IPS-18c (cell line): ENCODE measurements at regions not wholly inside any gene's neighbourhood (a gene's known extent, or its start where the extent isn't known, plus 50 kb on each side); places are given as distances from the start of the nearest gene placed in this dataset.
"Not testable (repeated sequence)": the region's sequence is repeated elsewhere in the genome, so short reads cannot be mapped to it uniquely, and the experiment has no call there.

Source experiments
- H3K4me3 ChIP-seq: 2 replicates; pipeline ENCODE4 v1.7.0; 2013; ENCODE audit warnings: low read depth, mild to moderate bottlenecking, low read length, moderate library complexity; ENCODE audit not compliant: insufficient read depth
- H3K9me3 ChIP-seq: one replicate; pipeline ENCODE4 v1.6.1; 2013; ENCODE audit warnings: mild to moderate bottlenecking, low read length, moderate library complexity; ENCODE audit not compliant: control insufficient read depth, insufficient read depth

- Histone ChIP-seq H3K9me3 (peaks cover 2% of the 10 kb centered on the region), H3K4me3 (no peak overlapping the region)
These were observed 118.6 kb downstream of the DLEU7 start for GRCh38 chr13:50724913-50725312.

GRCh38 chr13:50726164-50726563 is 117.3 kb downstream of the DLEU7 start:
- peaks cover 2% of the 10 kb centered on the region for H3K9me3 ChIP-seq
- H3K4me3 ChIP-seq: no peak overlapping the region

- H3K4me3 ChIP-seq: no peak overlapping the region
These were observed 114.3 kb downstream of the DLEU7 start for GRCh38 chr13:50729177-50729576.

GRCh38 chr13:50730496-50731351 is 112.8 kb downstream of the DLEU7 start:
- Histone ChIP-seq H3K4me3 (no peak overlapping the region), H3K9me3 (peaks cover 2% of the 10 kb centered on the region)

More at GRCh38 chr13:50729177-50729576, 114.3 kb downstream of the DLEU7 start:
- peaks cover 2% of the 10 kb centered on the region for H3K9me3 ChIP-seq

- peaks cover 2% of the 10 kb centered on the region for H3K9me3 ChIP-seq
- no peak overlapping the region for H3K4me3 ChIP-seq
These were observed 112.1 kb downstream of the DLEU7 start for GRCh38 chr13:50731400-50731799.

- no peak overlapping the region for H3K4me3 ChIP-seq
- peaks cover 2% of the 10 kb centered on the region for H3K9me3 ChIP-seq
These were observed 110.8 kb downstream of the DLEU7 start for GRCh38 chr13:50732712-50733111.

GRCh38 chr13:50733392-50733791 is 110.1 kb downstream of the DLEU7 start:
- Histone ChIP-seq H3K9me3 (peaks cover 2% of the 10 kb centered on the region), H3K4me3 (no peak overlapping the region)

- no peak overlapping the region for H3K4me3 ChIP-seq
- no peaks in the 10 kb centered on the region for H3K9me3 ChIP-seq
These were observed 108.4 kb downstream of the DLEU7 start for GRCh38 chr13:50735071-50735470.

- no peak overlapping the region for H3K4me3 ChIP-seq
These were observed 103.3 kb downstream of the DLEU7 start for GRCh38 chr13:50740052-50740741.

GRCh38 chr13:50742353-50742752 is 101.1 kb downstream of the DLEU7 start:
- Histone ChIP-seq H3K9me3 (no peaks in the 10 kb centered on the region), H3K4me3 (no peak overlapping the region)

More at GRCh38 chr13:50740052-50740741, 103.3 kb downstream of the DLEU7 start:
- no peaks in the 10 kb centered on the region for H3K9me3 ChIP-seq

GRCh38 chr13:50742968-50743367 is 100.5 kb downstream of the DLEU7 start:
- Histone ChIP-seq H3K4me3 (no peak overlapping the region), H3K9me3 (no peaks in the 10 kb centered on the region)

GRCh38 chr13:50744116-50744660 is 99.3 kb downstream of the DLEU7 start:
- H3K9me3 ChIP-seq: no peaks in the 10 kb centered on the region

GRCh38 chr13:50745542-50746115 is 97.9 kb downstream of the DLEU7 start:
- no peaks in the 10 kb centered on the region for H3K9me3 ChIP-seq
- H3K4me3 ChIP-seq: no peak overlapping the region

More at GRCh38 chr13:50744116-50744660, 99.3 kb downstream of the DLEU7 start:
- H3K4me3 ChIP-seq: no peak overlapping the region

- Histone ChIP-seq H3K9me3 (no peaks in the 10 kb centered on the region), H3K4me3 (no peak overlapping the region)
These were observed 95.6 kb downstream of the DLEU7 start for GRCh38 chr13:50747737-50748350.

- not testable (repeated sequence) for H3K4me3 ChIP-seq, H3K9me3 ChIP-seq
These were observed 90.3 kb downstream of the DLEU7 start for GRCh38 chr13:50753221-50753620.

GRCh38 chr13:50755862-50756685 is 87.4 kb downstream of the DLEU7 start:
- not testable (repeated sequence) for H3K9me3 ChIP-seq, H3K4me3 ChIP-seq
